ENCODE measurements at regions not wholly inside any gene's neighbourhood (a gene's known extent, or its start where the extent isn't known, plus 50 kb on each side); places are given as distances from the start of the nearest gene placed in this dataset.
A peak's percentile ranks its signal among the peaks of the same experiment; 100 is the strongest.
"Not testable (repeated sequence)": the region's sequence is repeated elsewhere in the genome, so short reads cannot be mapped to it uniquely, and the experiment has no call there.

GRCh38 chr1:235059221-235059620 is 69.4 kb downstream of the TOMM20 start:
- CTCF ChIA-PET: no interaction called here
- Mint-ChIP-seq H3K27ac (no peak overlapping the region), H3K4me1 (ENCODE audit: low read depth) (peaks cover 15% of the 10 kb centered on the region), H3K4me3 (no peak overlapping the region), H3K36me3 (ENCODE audit: low read depth) (no peaks in the 10 kb centered on the region), H3K27me3 (ENCODE audit: low read depth) (no peaks in the 10 kb centered on the region), H3K9me3 (no peaks in the 10 kb centered on the region)
- no peak for DNase-seq
- intact Hi-C loops (cut with micrococcal nuclease): no loop called here

GRCh38 chr1:235058695-235059094 is 69.9 kb downstream of the TOMM20 start:
- no peaks in the 10 kb centered on the region for H3K27me3 Mint-ChIP-seq (ENCODE audit: low read depth)
- no peaks in the 10 kb centered on the region for H3K9me3 Mint-ChIP-seq
- H3K27ac Mint-ChIP-seq: no peak overlapping the region
- H3K36me3 Mint-ChIP-seq (ENCODE audit: low read depth): no peaks in the 10 kb centered on the region
- no peak overlapping the region for H3K4me3 Mint-ChIP-seq
- DNase-seq: no peak
- peaks cover 15% of the 10 kb centered on the region for H3K4me1 Mint-ChIP-seq (ENCODE audit: low read depth)
- CTCF ChIA-PET: interaction anchor here (0.6 kb wide), 1 partner anchor 26 kb away, joined by 3 read pairs; no protein-coding TSS in a partner anchor
- intact Hi-C loops (cut with micrococcal nuclease): no loop called here

- no peak overlapping the region for H3K4me3 Mint-ChIP-seq
- no peaks in the 10 kb centered on the region for H3K36me3 Mint-ChIP-seq (ENCODE audit: low read depth)
- no peak overlapping the region for H3K27ac Mint-ChIP-seq
- H3K4me1 Mint-ChIP-seq (ENCODE audit: low read depth): peaks cover 7% of the 10 kb centered on the region
- H3K27me3 Mint-ChIP-seq (ENCODE audit: low read depth): no peaks in the 10 kb centered on the region
- CTCF ChIA-PET: interaction anchor here (0.6 to 1.1 kb wide), 2 partner anchors 25 to 26 kb away, joined by 3 to 4 read pairs; no protein-coding TSS in a partner anchor
- DNase-seq: no peak
- intact Hi-C loops (cut with micrococcal nuclease): no loop called here
- no peaks in the 10 kb centered on the region for H3K9me3 Mint-ChIP-seq
These were observed 71.0 kb downstream of the TOMM20 start for GRCh38 chr1:235057385-235058306.

GRCh38 chr1:235056937-235057336 is 71.7 kb downstream of the TOMM20 start:
- CTCF ChIA-PET: interaction anchor here (1.1 kb wide), 1 partner anchor 27 kb away, joined by 4 read pairs; no protein-coding TSS in a partner anchor
- Mint-ChIP-seq H3K4me1 (ENCODE audit: low read depth) (peaks cover 10% of the 10 kb centered on the region), H3K36me3 (ENCODE audit: low read depth) (no peaks in the 10 kb centered on the region), H3K27ac (no peak overlapping the region), H3K27me3 (ENCODE audit: low read depth) (no peaks in the 10 kb centered on the region), H3K9me3 (no peaks in the 10 kb centered on the region), H3K4me3 (no peak overlapping the region)
- intact Hi-C loops (cut with micrococcal nuclease): no loop called here
- DNase-seq: peak; percentile 32

- H3K4me1 Mint-ChIP-seq (ENCODE audit: low read depth): peaks cover 8% of the 10 kb centered on the region
- H3K36me3 Mint-ChIP-seq (ENCODE audit: low read depth): no peaks in the 10 kb centered on the region
- H3K9me3 Mint-ChIP-seq: no peaks in the 10 kb centered on the region
- no peaks in the 10 kb centered on the region for H3K27me3 Mint-ChIP-seq (ENCODE audit: low read depth)
- no peak overlapping the region for H3K27ac Mint-ChIP-seq
- DNase-seq: no peak
- no peak overlapping the region for H3K4me3 Mint-ChIP-seq
- CTCF ChIA-PET: interaction anchor here (0.6 kb wide), 1 partner anchor 369 kb away, joined by 4 read pairs; no protein-coding TSS in a partner anchor
- intact Hi-C loops (cut with micrococcal nuclease): no loop called here
These were observed 73.7 kb downstream of the TOMM20 start for GRCh38 chr1:235054936-235055335.

GRCh38 chr1:235054466-235054865 is 74.2 kb downstream of the TOMM20 start:
- H3K9me3 Mint-ChIP-seq: no peaks in the 10 kb centered on the region
- CTCF ChIA-PET: no interaction called here
- peaks cover 10% of the 10 kb centered on the region for H3K4me1 Mint-ChIP-seq (ENCODE audit: low read depth)
- no peak for DNase-seq
- no peaks in the 10 kb centered on the region for H3K36me3 Mint-ChIP-seq (ENCODE audit: low read depth)
- no peaks in the 10 kb centered on the region for H3K27me3 Mint-ChIP-seq (ENCODE audit: low read depth)
- H3K27ac Mint-ChIP-seq: no peak overlapping the region
- H3K4me3 Mint-ChIP-seq: no peak overlapping the region
- intact Hi-C loops (cut with micrococcal nuclease): no loop called here

- Mint-ChIP-seq H3K4me1 (ENCODE audit: low read depth) (peaks cover 24% of the 10 kb centered on the region), H3K27me3 (ENCODE audit: low read depth) (no peaks in the 10 kb centered on the region), H3K4me3 (no peak overlapping the region), H3K9me3 (no peaks in the 10 kb centered on the region), H3K36me3 (ENCODE audit: low read depth) (no peaks in the 10 kb centered on the region), H3K27ac (no peak overlapping the region)
- intact Hi-C loops (cut with micrococcal nuclease): no loop called here
- CTCF ChIA-PET: no interaction called here
- DNase-seq: no peak
These were observed 76.3 kb downstream of the TOMM20 start for GRCh38 chr1:235052067-235053008.

GRCh38 chr1:235051521-235051920 is 77.1 kb downstream of the TOMM20 start:
- intact Hi-C loops (cut with micrococcal nuclease): no loop called here
- no peaks in the 10 kb centered on the region for H3K27me3 Mint-ChIP-seq (ENCODE audit: low read depth)
- DNase-seq: no peak

GRCh38 chr1:235050911-235051360 is 77.7 kb downstream of the TOMM20 start:
- peak; percentile 37 for DNase-seq
- no peak overlapping the region for H3K4me3 Mint-ChIP-seq
- H3K27ac Mint-ChIP-seq: no peak overlapping the region
- no peaks in the 10 kb centered on the region for H3K9me3 Mint-ChIP-seq
- H3K27me3 Mint-ChIP-seq (ENCODE audit: low read depth): no peaks in the 10 kb centered on the region
- intact Hi-C loops (cut with micrococcal nuclease): no loop called here
- CTCF ChIA-PET: interaction anchor here (0.6 to 1.1 kb wide), 2 partner anchors 31 to 552 kb away, joined by 3 read pairs; no protein-coding TSS in a partner anchor
- peaks cover 25% of the 10 kb centered on the region for H3K4me1 Mint-ChIP-seq (ENCODE audit: low read depth)
- H3K36me3 Mint-ChIP-seq (ENCODE audit: low read depth): no peaks in the 10 kb centered on the region

More at GRCh38 chr1:235051521-235051920, 77.1 kb downstream of the TOMM20 start:
- Mint-ChIP-seq H3K9me3 (no peaks in the 10 kb centered on the region), H3K27ac (no peak overlapping the region), H3K4me1 (ENCODE audit: low read depth) (peaks cover 23% of the 10 kb centered on the region), H3K4me3 (no peak overlapping the region), H3K36me3 (ENCODE audit: low read depth) (no peaks in the 10 kb centered on the region)
- CTCF ChIA-PET: no interaction called here

GRCh38 chr1:235049716-235050378 is 78.8 kb downstream of the TOMM20 start:
- H3K4me3 Mint-ChIP-seq; H3K27ac Mint-ChIP-seq; H3K9me3 Mint-ChIP-seq; H3K27me3 Mint-ChIP-seq (ENCODE audit: low read depth); DNase-seq; H3K36me3 Mint-ChIP-seq (ENCODE audit: low read depth): not testable (repeated sequence)
- peaks cover 31% of the 10 kb centered on the region for H3K4me1 Mint-ChIP-seq (ENCODE audit: low read depth)
- intact Hi-C loops (cut with micrococcal nuclease): loop anchor here (2.0 kb wide), 2 partner anchors 25 to 71 kb away; no protein-coding TSS in a partner anchor
- CTCF ChIA-PET: interaction anchor here (0.6 to 1.1 kb wide), 2 partner anchors 34 to 551 kb away, joined by 3 read pairs; no protein-coding TSS in a partner anchor

GRCh38 chr1:235049217-235049616 is 79.4 kb downstream of the TOMM20 start:
- DNase-seq: no peak
- no peak overlapping the region for H3K4me3 Mint-ChIP-seq
- H3K4me1 Mint-ChIP-seq (ENCODE audit: low read depth): peaks cover 34% of the 10 kb centered on the region
- H3K36me3 Mint-ChIP-seq (ENCODE audit: low read depth): no peaks in the 10 kb centered on the region
- no peaks in the 10 kb centered on the region for H3K27me3 Mint-ChIP-seq (ENCODE audit: low read depth)
- H3K27ac Mint-ChIP-seq: no peak overlapping the region
- intact Hi-C loops (cut with micrococcal nuclease): loop anchor here (2.0 kb wide), 2 partner anchors 26 to 70 kb away; no protein-coding TSS in a partner anchor
- no peaks in the 10 kb centered on the region for H3K9me3 Mint-ChIP-seq
- CTCF ChIA-PET: interaction anchor here (0.6 kb wide), 1 partner anchor 33 kb away, joined by 3 read pairs; no protein-coding TSS in a partner anchor

Measured in activated naive CD4-positive, alpha-beta T cell treated with anti-CD3 and anti-CD28 coated beads for 36 hours (primary cell).